ENCODE measurements at regions not wholly inside any gene's neighbourhood (a gene's known extent, or its start where the extent isn't known, plus 50 kb on each side); places are given as distances from the start of the nearest gene placed in this dataset.

- Histone ChIP-seq H3K79me2 (ENCODE audit: low read length) (no peaks in the 10 kb centered on the region), H3K9me2 (replicated peaks; ENCODE audit: low read length) (no peaks in the 10 kb centered on the region), H2AFZ (ENCODE audit: low read length) (no peak overlapping the region), H4K20me1 (ENCODE audit: low read length) (no peaks in the 10 kb centered on the region), H3K4me3 (ENCODE audit: low read length) (no peak overlapping the region), H3K4me2 (ENCODE audit: low read length) (no peak overlapping the region), H3F3A (ENCODE audit: low read length, unreplicated experiment) (no peaks in the 10 kb centered on the region), H3K27ac (ENCODE audit: low read length) (no peak overlapping the region), H3K9ac (ENCODE audit: low read length) (no peak overlapping the region), H3K27me3 (ENCODE audit: low read length) (peaks cover 10% of the 10 kb centered on the region; the same call in 1 of the 2 replicates), H3K9me3 (ENCODE audit: low read length) (no peaks in the 10 kb centered on the region), H3K4me1 (ENCODE audit: insufficient read depth, low read length) (no peaks in the 10 kb centered on the region), H3K36me3 (ENCODE audit: low read depth, low read length) (no peaks in the 10 kb centered on the region)
- intact Hi-C loops (cut with micrococcal nuclease) = no loop called here
- DNase-seq = no peak
- ChIA-PET POLR2A (ENCODE audit: unreplicated experiment) (no interaction called here), CTCF (no interaction called here)
- no peak for ATAC-seq
- TF ChIP-seq EZH2 (IDR thresholded peaks at IDR 0.05; ENCODE audit: low read length, unreplicated experiment) = no peak
- TF ChIP-seq EZH2phosphoT487 (IDR thresholded peaks at IDR 0.05; ENCODE audit: borderline replicate concordance, low read length) = no peak
- TF ChIP-seq CTCF (conservative IDR thresholded peaks at IDR 0.05; ENCODE audit: low read depth, low read length) = no peak
- BruUV-seq (replicated peaks) = no TSS peak
Observed at GRCh38 chr13:78487707-78488106, 115.6 kb downstream of the POU4F1 start.

- DNase-seq (no peak), ATAC-seq (no peak)
- intact Hi-C loops (cut with micrococcal nuclease) = no loop called here
- Histone ChIP-seq H3K4me2 (ENCODE audit: low read length) (no peak overlapping the region), H4K20me1 (ENCODE audit: low read length) (no peaks in the 10 kb centered on the region), H3K36me3 (ENCODE audit: low read depth, low read length) (no peaks in the 10 kb centered on the region), H3K9ac (ENCODE audit: low read length) (no peak overlapping the region), H3F3A (ENCODE audit: low read length, unreplicated experiment) (no peaks in the 10 kb centered on the region), H3K4me3 (ENCODE audit: low read length) (no peak overlapping the region), H3K27ac (ENCODE audit: low read length) (no peak overlapping the region), H3K9me3 (ENCODE audit: low read length) (no peaks in the 10 kb centered on the region), H3K4me1 (ENCODE audit: insufficient read depth, low read length) (no peaks in the 10 kb centered on the region), H3K79me2 (ENCODE audit: low read length) (no peaks in the 10 kb centered on the region), H3K9me2 (replicated peaks; ENCODE audit: low read length) (no peaks in the 10 kb centered on the region), H2AFZ (ENCODE audit: low read length) (no peak overlapping the region), H3K27me3 (ENCODE audit: low read length) (peaks cover 23% of the 10 kb centered on the region)
- POLR2A ChIA-PET (ENCODE audit: unreplicated experiment) = no interaction called here
- CTCF ChIA-PET = no interaction called here
- no peak for TF ChIP-seq EZH2 (IDR thresholded peaks at IDR 0.05; ENCODE audit: low read length, unreplicated experiment)
- no peak for TF ChIP-seq CTCF (conservative IDR thresholded peaks at IDR 0.05; ENCODE audit: low read depth, low read length)
- no peak for TF ChIP-seq EZH2phosphoT487 (IDR thresholded peaks at IDR 0.05; ENCODE audit: borderline replicate concordance, low read length)
- BruUV-seq (replicated peaks) = no TSS peak
Observed at GRCh38 chr13:78485803-78486202, 117.5 kb downstream of the POU4F1 start.

- Histone ChIP-seq H3K27ac (ENCODE audit: low read length) (no peak overlapping the region), H3K4me1 (ENCODE audit: insufficient read depth, low read length) (no peaks in the 10 kb centered on the region), H3F3A (ENCODE audit: low read length, unreplicated experiment) (no peaks in the 10 kb centered on the region), H3K4me2 (ENCODE audit: low read length) (no peak overlapping the region), H3K9me2 (replicated peaks; ENCODE audit: low read length) (no peaks in the 10 kb centered on the region), H3K4me3 (ENCODE audit: low read length) (no peak overlapping the region), H3K9me3 (ENCODE audit: low read length) (no peaks in the 10 kb centered on the region), H3K36me3 (ENCODE audit: low read depth, low read length) (no peaks in the 10 kb centered on the region), H3K27me3 (ENCODE audit: low read length) (peaks cover 42% of the 10 kb centered on the region), H3K9ac (ENCODE audit: low read length) (no peak overlapping the region), H3K79me2 (ENCODE audit: low read length) (no peaks in the 10 kb centered on the region), H2AFZ (ENCODE audit: low read length) (no peak overlapping the region), H4K20me1 (ENCODE audit: low read length) (no peaks in the 10 kb centered on the region)
- intact Hi-C loops (cut with micrococcal nuclease) = no loop called here
- BruUV-seq (replicated peaks) = no TSS peak
- ChIA-PET POLR2A (ENCODE audit: unreplicated experiment) (no interaction called here), CTCF (no interaction called here)
- ATAC-seq (no peak), DNase-seq (no peak)
- TF ChIP-seq EZH2 (IDR thresholded peaks at IDR 0.05; ENCODE audit: low read length, unreplicated experiment) (no peak), EZH2phosphoT487 (IDR thresholded peaks at IDR 0.05; ENCODE audit: borderline replicate concordance, low read length) (no peak), CTCF (conservative IDR thresholded peaks at IDR 0.05; ENCODE audit: low read depth, low read length) (no peak)
Observed at GRCh38 chr13:78478183-78478582, 125.2 kb downstream of the POU4F1 start.
